ENCODE measurements at regions not wholly inside any gene's neighbourhood (a gene's known extent, or its start where the extent isn't known, plus 50 kb on each side); places are given as distances from the start of the nearest gene placed in this dataset.

DNA sequence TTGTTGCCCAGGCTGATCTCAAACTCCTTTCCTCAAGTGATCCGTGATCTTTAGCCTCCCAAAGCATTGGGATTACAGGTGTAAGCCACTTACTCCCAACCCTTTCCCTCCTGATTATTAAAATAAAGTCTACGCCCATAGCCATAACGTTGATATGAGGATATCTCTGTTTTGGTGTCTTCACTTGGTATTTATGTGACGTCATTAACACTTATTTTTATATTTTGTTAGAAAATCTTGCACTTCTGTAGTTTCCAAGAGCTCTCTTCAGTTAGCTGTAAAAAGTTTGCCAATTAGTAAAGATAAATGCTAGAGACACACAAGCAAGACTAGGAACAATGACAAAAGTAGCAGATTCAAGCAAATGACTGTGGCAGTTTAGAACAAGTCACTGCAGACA lies 115.6 kb upstream of the HSF2 start:
- no peak for DNase-seq (ENCODE audit: low spot score)

DNA sequence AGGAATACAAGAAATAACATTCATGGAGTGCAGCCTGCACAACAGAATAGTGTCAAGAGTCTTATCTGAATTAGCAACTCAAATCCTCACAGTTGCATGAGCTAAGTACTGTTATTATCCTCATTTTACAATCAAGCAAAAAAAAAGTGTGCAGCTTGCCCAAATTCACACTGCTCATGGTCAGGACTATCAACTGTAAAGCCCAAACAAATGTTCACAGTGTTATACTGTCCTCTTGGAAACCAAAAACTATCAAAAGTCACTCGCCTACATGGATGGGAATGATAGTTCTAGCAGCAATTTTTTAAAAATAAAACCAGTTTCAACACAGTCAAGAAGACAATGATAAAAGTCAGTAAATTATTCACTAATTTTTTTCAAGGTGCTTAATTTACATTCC lies 114.6 kb upstream of the HSF2 start:
- DNase-seq (ENCODE audit: low spot score) = no peak

DNA sequence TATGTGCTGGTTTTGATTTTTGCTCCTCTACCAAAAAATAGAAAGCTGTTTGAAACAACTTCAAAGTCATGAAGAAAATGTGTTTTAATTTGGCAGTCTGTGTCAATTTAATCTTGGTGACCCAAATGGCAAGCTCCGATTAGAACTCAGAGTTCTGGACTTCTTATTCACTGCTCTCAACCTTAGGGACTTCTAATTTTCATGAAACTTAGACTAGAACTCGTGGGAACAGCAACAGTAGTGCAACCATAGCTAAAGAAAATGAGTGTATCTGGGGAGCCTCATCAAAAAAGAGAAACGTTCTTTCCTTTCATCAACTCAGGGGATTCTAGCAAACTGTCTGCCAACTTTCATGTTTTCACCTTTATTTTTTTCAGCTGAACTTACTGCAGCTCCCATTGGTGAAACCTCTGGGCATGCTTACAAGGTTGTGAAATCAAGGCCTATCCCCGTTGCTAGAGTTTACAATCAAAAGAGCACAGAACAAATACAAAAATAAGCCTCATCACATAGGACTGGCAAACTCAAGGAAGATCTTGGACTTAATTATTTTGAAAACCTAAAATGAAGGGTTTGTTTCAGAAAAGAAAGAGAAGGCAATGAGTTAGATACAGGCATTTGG lies 114.0 kb upstream of the HSF2 start:
- no peak for DNase-seq (ENCODE audit: low spot score)

DNA sequence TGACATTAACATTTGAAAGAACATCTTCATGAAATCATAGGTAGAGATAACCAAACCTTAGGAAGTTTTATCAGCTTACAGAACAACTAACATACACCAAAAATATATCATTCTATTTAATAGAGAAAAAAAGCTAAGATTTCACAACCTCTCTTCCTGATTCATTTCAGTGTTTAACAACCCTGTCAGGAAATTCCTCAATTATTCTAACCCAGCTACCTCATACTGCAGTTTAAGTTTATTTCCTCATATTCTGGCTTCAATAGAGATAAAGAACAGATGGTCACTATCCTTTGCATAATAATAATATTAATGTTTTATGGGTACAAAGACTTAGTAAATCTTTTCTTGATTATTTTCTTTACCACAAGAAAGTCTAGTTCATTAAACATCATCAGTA lies 112.9 kb upstream of the HSF2 start:
- DNase-seq (ENCODE audit: low spot score) = no peak

DNA sequence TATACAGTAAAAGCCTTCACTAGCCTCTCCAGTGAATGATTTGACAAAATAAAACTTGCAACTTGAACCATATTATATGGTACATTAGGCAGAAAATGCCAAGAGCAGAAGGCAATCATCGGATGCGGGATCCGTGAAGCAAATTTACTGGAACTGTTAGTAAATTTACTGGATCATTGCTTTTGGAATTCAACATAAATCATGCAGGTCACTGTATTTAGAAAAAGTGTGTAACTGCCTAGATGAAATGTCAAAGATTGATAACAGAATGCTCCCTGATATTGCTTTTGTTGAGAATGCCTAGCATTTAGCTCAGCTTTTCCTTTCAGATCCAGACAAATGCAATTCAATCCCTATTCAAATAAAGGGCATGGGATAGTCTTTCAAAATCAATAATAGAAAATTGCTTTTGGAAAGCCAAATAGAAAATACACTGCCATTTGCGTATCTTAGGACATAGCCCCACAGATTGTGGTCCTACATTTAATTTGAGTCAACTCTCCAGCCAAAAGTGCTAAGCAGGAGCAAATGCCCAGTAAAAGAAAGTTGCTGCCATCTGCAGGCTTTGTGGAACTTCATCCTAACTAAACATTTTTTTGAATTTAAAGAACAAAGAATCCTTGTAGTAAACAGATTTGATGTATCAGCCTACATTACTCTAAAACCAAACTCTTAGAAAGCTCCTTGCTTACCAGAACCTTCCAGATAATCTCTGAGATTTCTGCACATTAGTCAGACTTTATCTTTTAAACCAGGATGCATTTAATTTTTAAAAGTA lies 109.5 kb upstream of the HSF2 start:
- no peak for DNase-seq (ENCODE audit: low spot score)

DNA sequence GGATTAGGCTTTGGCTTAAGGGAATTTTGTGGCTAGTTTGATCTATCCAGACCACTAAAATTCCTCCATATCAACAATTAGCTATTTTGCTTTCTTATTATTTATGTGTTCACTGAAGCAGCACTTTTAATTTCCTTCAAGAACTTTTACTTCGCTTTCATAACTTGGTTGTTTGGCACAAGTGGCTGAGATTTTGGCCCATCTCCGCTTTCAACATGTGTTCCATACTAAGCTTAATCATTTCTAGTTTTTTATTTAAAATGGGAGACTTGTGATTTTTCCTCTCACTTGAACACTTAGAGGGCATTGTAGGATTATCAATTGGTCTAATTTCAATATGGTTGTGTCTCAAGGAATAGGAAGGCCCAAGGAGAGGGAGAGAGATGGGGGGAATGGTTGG lies 102.4 kb upstream of the HSF2 start:
- DNase-seq (ENCODE audit: low spot score) = no peak

DNA sequence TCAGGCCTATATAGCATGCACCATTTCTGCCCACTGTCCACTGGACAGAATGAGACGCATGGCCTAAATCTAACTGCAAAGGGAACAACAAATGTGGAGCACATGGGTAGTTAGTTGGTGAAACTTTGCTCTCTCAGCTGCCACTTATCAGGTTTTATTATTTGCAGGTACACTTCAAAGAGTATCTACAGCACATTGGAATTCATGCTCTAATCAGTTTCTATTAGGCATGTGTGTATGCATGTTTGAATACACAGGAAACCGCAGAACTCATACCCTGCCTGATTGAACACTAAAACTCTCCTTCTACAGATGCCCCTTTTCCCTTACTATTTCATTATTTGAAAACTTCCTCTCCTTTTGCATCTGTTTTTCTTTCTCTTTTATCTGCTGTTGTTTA lies 97.4 kb upstream of the HSF2 start:
- DNase-seq (ENCODE audit: low spot score) = no peak

DNA sequence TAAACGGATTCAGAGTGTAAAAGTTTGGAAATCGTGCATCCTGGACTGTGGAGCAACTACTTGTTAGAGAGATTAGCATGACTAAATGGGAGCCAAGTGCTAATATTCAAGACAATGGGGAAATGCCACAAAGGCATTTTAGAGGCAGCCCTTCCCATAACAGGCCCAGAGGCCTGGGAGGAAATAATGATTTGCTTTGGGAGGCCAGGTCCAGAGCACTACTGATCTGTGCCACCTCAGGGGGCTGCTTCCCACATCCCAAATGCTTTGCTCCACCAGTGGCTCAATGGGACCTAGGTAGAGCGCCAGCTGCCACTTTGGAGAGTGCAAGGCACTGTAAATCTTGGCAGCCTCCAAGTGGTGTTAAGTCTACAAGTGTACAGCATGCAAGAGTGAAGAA lies 91.9 kb upstream of the HSF2 start:
- DNase-seq (ENCODE audit: low spot score) = no peak

DNA sequence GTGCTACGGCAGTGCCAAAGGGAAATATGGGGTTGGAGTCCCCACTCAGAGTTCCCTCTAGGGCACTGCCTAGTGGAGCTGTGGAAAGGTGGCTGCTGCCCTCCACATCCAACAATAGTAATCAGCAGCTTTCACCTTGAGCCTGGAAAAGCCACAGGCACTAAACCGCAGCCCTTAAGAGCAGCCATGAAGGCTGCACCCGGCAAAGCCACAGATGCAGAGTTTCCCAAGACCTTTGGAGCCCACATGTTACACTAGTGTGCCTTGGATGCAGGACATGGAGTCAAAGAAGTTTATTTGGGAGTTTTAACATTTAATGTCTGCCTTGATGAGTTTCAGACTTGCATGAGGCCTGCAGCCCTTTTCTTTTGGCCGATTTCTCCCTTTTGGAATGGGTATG lies 91.4 kb upstream of the HSF2 start:
- DNase-seq (ENCODE audit: low spot score) = no peak

DNA sequence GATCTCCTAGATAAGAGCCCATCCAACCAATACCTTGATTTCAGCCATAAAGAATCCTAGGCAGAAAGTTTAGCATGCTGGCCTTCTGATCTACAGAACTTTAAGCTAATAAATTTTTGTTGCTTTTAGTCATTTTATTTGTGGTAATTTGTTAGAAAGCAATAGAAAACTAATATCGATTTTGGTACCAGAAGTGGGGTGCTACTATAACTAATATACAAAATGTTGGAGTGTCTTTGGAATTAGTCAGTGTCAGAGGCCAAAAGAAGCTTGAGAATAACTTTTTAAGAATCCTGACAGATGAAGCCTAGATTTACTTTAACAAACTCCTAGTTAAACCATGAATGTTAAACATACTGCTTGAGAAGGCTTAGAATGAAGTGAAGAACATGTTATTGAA lies 83.6 kb upstream of the HSF2 start:
- no peak for DNase-seq (ENCODE audit: low spot score)

DNA sequence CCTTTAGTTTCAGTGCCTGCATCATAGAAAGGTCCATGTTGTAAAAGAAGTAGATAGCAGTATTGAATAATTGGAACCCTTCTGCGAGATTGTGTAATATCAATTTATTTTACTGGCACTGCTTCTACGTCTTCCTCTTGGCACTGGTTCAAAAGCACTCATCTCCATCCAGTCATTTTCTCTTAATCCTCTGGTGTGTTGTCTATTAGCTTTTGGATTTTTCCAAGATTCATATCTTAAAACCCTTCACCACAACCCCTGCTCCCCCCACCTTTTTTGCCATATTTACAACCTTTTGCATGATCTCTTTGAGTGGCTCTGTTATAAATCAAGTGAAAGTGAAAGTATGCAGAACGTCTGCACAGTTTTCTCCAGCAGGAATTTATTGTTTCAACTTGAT lies 76.6 kb upstream of the HSF2 start:
- DNase-seq (ENCODE audit: low spot score) = no peak

DNA sequence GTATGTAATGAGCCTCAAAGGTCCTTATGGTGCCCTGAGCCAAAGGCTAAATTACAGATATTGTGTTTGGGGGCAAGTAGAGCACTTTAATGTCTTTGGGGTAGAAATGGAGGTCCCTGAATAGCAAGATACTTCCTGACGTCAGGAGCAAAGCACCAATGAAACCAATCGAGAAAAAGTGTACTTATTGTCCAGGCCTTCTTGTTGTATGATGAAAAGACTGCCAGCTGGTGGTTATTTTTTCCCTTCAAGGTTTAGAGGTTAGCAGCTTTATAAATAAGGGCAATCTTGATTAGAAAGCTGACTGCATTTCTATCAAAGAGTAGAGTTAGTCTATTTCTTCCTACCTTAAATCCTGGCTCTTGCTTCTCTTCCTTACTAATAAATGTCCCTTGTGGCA lies 76.1 kb upstream of the HSF2 start:
- DNase-seq (ENCODE audit: low spot score) = no peak

DNA sequence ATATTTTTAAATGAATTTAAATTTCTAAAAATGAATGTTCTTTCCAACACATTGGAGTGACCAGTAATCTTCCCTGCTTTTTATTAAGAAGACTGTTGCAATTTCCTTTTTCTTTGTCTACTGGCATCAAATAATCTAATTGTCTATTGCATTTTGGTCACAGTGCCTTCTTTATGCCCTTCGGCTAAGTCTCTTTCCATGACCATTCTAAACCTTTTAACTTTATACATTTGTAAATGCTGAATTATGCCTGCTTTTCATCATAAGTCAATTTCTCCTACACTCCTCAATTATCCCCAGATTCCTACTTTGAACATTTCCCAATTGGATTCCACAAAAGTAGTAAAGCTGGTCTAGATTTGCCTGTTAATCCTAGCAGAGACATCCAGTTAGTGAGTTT lies 69.1 kb upstream of the HSF2 start:
- no peak for DNase-seq (ENCODE audit: low spot score)

DNA sequence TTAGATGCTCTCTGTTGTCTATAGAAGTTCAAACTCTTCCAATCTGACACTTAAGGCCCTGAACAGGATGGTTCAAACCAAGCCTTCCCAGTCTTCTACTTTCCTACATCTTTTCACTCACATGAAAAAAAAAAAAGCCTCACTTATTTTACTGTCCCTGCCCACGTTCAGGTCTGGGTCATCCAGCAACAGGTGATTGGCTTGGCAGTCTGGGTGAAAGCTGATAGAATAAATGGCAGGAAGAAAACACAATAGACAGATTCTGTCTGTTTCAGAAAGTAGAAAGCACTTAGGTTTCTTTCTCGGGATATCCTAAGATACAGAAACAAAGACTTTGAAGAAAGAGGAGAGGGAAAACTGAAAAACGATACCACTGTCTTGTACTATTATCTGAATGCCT lies 61.8 kb upstream of the HSF2 start:
- DNase-seq (ENCODE audit: low spot score) = no peak

DNA sequence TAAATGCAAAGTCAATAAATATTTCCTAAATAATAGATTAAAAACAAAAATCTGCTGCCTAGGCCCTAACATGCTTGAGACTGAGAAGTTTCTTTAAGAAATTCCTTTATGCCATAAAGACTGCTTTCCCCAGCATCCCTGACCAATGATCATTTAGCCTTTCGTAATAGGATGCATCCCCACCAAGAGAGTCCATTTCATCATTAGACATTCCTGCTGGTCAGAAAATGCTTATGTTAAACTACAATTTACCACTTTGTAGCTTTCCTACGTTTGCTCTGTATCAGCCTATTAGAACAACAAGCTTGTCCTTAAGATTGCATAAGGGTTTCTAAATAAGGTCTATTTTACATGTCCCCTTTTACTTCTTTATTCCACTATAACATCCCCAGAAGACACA lies 59.8 kb upstream of the HSF2 start:
- DNase-seq (ENCODE audit: low spot score) = no peak

DNA sequence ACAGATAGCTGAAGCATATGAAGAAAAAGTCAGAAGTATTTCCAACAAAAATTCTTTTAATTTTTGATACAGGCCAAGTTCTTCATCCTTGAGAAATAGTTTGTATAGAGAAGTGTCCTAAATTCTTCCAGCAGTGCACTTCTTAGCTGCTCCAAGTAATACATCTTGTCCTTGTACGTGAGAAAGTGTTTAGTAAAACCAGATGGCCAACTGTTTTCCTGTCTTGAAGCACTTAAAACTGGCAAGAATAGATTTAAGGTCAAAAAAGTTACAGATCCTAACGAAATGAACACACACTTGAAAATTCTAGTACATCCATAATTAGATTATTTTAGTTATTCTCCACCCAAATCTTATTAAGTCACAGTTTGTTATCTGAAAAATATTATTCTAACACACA lies 52.2 kb upstream of the HSF2 start:
- DNase-seq (ENCODE audit: low spot score) = no peak

DNA sequence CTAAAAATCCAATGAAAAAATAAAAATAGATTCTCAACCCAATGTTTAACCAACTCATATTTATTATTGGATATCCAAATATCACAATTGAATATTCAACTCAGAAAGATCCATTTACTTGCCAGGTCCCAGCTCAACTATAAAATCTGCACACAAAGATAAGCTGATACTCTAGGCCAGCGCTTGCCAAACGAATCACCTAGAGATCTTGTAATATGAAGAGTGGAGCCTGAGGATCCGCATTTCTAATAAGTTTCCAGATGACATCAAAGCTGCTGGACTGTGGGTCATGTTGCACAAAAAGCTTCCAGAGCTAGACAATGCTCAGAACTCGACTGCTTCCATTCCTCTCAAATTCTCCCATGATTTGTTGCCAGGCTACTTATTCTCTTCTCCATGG lies 51.7 kb upstream of the HSF2 start:
- no peak for DNase-seq (ENCODE audit: low spot score)
